Right atrium auricular region (tissue), 2 donors: ENCODE measurements at regions not wholly inside any gene's neighbourhood (a gene's known extent, or its start where the extent isn't known, plus 50 kb on each side); places are given as distances from the start of the nearest gene placed in this dataset.

Experiments used
- DNase-seq: peaks from one replicate; pipeline ENCODE4 v3.0.0-alpha.2; 2019; ENCODE audit warnings: low spot score
- H3K27ac ChIP-seq, 2 donors: fragments of 200-600 bp; sonication (generic); 1 replicate in 1 of 2; 2 replicates in 1 of 2; pipeline ENCODE4 v1.5.1; 2016 to 2019
- H3K27me3 ChIP-seq, 2 donors: fragments of 200-600 bp; sonication (generic); one replicate each; pipeline versions ENCODE4 v1.5.1 to v1.6.0; 2017 to 2019
- H3K36me3 ChIP-seq: fragments of 200-600 bp; sonication (generic); one replicate; pipeline ENCODE4 v1.5.1; 2016
- H3K4me1 ChIP-seq, 2 donors: fragments of 200-600 bp; sonication (generic); one replicate each; pipeline versions ENCODE4 v1.5.1 to v1.6.0; 2017 to 2019
- H3K4me3 ChIP-seq, 2 donors: fragments of 200-600 bp; sonication (generic); 1 replicate in 1 of 2; 2 replicates in 1 of 2; pipeline ENCODE4 v1.5.1; 2017 to 2019; ENCODE audit warnings: mild to moderate bottlenecking in 1 of 2, moderate library complexity in 1 of 2
- H3K9me3 ChIP-seq, 2 donors: fragments of 200-600 bp; sonication (generic); one replicate each; pipeline ENCODE4 v1.5.1; 2019
- TF ChIP-seq, protein P1 (sequence below), 2 donors: fragments of 200-600 bp; sonication (generic); IDR thresholded peaks; one replicate each; pipeline ENCODE4 v1.5.1; 2019; ENCODE audit warnings: antibody characterized with exemption in 2 of 2

DNA sequence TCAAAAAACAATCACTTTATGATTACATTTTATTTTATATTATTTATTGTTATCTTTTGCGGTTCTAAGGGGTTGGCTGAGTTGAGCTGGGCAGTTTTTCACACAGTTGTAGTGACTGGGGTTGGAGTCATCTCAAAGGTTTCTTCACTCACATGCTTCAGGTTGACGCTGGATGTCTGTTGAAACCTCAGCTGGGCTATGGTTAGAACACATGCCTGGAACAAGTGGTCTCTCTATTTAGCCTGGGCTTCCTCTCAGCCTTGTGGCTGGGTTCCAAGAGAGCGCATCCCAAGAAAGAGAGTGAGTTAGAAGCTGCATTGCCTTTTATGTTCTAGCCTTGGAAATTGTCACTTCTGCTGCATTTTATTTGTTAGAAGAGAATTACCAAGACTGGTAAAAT is 87.4 kb downstream of the CBLL2 start:
- TF ChIP-seq, protein P1, sequence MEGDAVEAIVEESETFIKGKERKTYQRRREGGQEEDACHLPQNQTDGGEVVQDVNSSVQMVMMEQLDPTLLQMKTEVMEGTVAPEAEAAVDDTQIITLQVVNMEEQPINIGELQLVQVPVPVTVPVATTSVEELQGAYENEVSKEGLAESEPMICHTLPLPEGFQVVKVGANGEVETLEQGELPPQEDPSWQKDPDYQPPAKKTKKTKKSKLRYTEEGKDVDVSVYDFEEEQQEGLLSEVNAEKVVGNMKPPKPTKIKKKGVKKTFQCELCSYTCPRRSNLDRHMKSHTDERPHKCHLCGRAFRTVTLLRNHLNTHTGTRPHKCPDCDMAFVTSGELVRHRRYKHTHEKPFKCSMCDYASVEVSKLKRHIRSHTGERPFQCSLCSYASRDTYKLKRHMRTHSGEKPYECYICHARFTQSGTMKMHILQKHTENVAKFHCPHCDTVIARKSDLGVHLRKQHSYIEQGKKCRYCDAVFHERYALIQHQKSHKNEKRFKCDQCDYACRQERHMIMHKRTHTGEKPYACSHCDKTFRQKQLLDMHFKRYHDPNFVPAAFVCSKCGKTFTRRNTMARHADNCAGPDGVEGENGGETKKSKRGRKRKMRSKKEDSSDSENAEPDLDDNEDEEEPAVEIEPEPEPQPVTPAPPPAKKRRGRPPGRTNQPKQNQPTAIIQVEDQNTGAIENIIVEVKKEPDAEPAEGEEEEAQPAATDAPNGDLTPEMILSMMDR (IDR thresholded peaks at IDR 0.05), result no peak
- H3K27me3 ChIP-seq, result no peaks in the 10 kb centered on the region

DNA sequence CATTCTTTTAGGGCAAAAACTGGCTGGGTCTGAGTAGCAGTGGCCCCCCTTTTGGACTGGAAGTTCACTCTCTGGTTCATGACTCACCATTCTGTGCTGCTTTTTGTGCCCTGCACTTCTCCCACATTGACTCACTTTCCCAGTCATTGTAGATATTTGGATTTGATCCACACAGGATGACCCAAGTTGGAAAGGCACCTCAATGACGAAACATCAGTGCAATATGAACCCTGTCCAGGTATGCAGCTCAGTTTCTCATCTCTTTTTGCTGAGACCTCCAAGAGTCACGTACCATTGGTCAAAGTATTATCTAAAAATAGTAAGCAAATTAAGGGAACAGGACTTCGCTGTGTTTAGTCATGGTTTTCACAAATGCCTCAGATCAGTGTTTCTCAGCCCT is 92.7 kb downstream of the CBLL2 start:
- H3K27me3 ChIP-seq, result no peaks in the 10 kb centered on the region
- TF ChIP-seq, protein P1 (IDR thresholded peaks at IDR 0.05), result no peak
- no peaks in the 10 kb centered on the region for H3K36me3 ChIP-seq
- no peaks in the 10 kb centered on the region for H3K4me1 ChIP-seq
- H3K4me3 ChIP-seq, result no peak overlapping the region
- H3K9me3 ChIP-seq, result no peaks in the 10 kb centered on the region
- no peak for DNase-seq
- no peak overlapping the region for H3K27ac ChIP-seq

More for the DNA sequence above, 87.4 kb downstream of the CBLL2 start:
- DNase-seq, result no peak
- no peaks in the 10 kb centered on the region for H3K9me3 ChIP-seq
- no peaks in the 10 kb centered on the region for H3K4me1 ChIP-seq
- no peaks in the 10 kb centered on the region for H3K36me3 ChIP-seq
- no peak overlapping the region for H3K27ac ChIP-seq
- no peak overlapping the region for H3K4me3 ChIP-seq

DNA sequence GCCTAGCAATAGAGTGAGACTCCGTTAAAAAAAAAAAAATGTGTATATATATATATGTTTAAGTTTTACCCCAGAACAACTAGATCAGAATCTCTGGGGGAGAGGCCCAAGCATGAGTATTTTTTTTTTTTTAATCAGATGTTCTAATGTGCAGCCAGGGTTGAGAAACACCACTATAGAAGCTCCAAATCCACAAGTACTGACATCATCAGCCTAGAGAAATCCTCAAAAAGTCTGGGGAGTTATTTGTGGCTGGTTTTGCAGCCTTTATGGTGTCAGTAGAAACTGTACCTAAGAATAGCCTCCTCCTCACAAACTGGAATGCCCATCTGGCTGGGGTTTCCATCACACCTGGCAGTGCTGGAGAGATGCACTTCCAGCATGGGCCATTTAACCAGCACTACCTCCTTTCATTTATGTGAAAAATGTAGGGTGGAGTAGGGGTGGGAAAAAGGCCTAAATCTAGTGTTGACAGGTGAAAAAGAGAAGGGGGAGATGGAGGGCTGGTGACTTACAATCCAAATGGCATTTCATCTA is 93.5 kb downstream of the CBLL2 start:
- no peaks in the 10 kb centered on the region for H3K27me3 ChIP-seq
- no peak overlapping the region for H3K4me3 ChIP-seq
- no peaks in the 10 kb centered on the region for H3K36me3 ChIP-seq
- no peaks in the 10 kb centered on the region for H3K4me1 ChIP-seq
- no peak overlapping the region for H3K27ac ChIP-seq
- DNase-seq, result no peak
- TF ChIP-seq, protein P1 (IDR thresholded peaks at IDR 0.05), result no peak
- no peaks in the 10 kb centered on the region for H3K9me3 ChIP-seq

DNA sequence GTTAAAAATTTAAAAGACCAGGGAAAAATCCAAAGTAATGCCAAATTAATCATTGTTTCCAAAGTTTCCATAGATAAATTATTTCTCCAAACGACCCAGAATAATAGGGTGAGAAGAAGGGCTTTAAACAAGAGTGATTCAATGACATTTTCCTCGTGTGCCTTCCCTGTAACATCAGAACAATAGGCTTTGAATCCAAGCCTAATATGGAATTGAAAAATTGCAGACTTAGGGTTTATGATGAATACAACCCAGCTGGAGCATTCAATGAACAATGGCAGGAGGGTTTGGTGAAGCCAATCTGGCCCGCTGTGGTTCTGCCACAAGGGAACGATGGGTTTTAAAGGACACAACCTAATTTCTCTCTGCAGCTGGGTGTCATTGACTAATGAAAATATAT is 94.2 kb downstream of the CBLL2 start:
- no peaks in the 10 kb centered on the region for H3K9me3 ChIP-seq
- no peaks in the 10 kb centered on the region for H3K4me1 ChIP-seq
- no peak overlapping the region for H3K4me3 ChIP-seq
- H3K27me3 ChIP-seq, result no peaks in the 10 kb centered on the region
- TF ChIP-seq, protein P1 (IDR thresholded peaks at IDR 0.05), result no peak
- no peak overlapping the region for H3K27ac ChIP-seq
- no peaks in the 10 kb centered on the region for H3K36me3 ChIP-seq
- DNase-seq, result no peak

DNA sequence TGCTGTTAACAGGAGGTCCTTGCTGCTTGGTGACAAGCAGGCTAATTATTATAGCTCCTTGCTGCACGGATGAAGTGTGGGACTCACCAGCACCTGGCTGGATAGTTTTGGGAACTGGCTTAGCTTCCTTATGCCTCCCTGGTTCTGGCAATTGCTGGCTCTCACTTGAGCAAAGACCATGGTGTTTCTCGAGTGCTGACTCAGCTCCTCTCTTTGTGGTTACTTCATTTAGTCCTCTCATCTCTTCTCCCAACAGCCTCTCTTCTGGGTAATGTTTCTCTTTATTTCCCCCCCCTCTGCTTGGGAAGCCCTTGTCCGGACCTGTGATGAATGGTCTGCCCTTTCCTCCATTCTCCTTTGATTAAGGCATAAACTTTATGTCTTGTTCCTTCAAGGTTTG is 100.4 kb downstream of the CBLL2 start:
- Histone ChIP-seq H3K9me3 (no peaks in the 10 kb centered on the region), H3K27ac (no peak overlapping the region), H3K4me3 (no peak overlapping the region), H3K36me3 (no peaks in the 10 kb centered on the region), H3K27me3 (no peaks in the 10 kb centered on the region), H3K4me1 (no peaks in the 10 kb centered on the region)
- DNase-seq, result no peak
- TF ChIP-seq, protein P1 (IDR thresholded peaks at IDR 0.05), result no peak

DNA sequence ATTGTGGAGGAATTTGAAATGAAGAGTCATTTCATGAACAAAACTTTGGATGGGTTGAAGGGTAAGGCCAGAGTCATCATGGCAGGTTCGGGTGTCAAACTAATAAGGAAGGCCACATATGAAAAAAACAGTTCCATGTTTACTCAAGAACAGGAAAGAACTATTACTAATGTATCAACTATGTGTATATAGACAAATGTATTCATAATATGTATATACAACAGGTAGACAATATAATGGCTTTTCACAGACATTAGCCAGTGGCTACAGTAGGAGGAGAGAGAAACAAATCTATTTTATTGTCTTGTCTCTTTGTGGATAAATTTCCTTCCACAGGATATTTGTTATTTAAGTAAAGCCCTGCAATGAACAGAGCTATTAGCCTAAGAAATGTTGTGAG is 101.1 kb downstream of the CBLL2 start:
- Histone ChIP-seq H3K4me1 (no peaks in the 10 kb centered on the region), H3K4me3 (no peak overlapping the region), H3K36me3 (no peaks in the 10 kb centered on the region), H3K27ac (no peak overlapping the region), H3K27me3 (no peaks in the 10 kb centered on the region), H3K9me3 (no peaks in the 10 kb centered on the region)
- no peak for DNase-seq
- TF ChIP-seq, protein P1 (IDR thresholded peaks at IDR 0.05), result no peak
